Heart right ventricle (tissue), 16 donors: ENCODE measurements at regions not wholly inside any gene's neighbourhood (a gene's known extent, or its start where the extent isn't known, plus 50 kb on each side); places are given as distances from the start of the nearest gene placed in this dataset.

ENCODE experiments used
- ATAC-seq, 8 donors: fragments of 200-7000 bp; cut with Tn5 transposase; one replicate each; pipeline ENCODE4 v1.9.1; 2020; ENCODE audit warnings: mild to moderate bottlenecking in 8 of 8, moderate library complexity in 8 of 8, moderate number of reproducible peaks in 1 of 8
- DNase-seq, 2 donors: peaks; one replicate each; pipeline ENCODE4 v3.0.0-alpha.2; 2020
- H3K27ac ChIP-seq, 10 donors: fragments of 200-600 bp; sonication (generic) in 2 of 10; one replicate each; pipeline versions ENCODE4 v1.5.0 to v1.8.0; 2020 to 2022; ENCODE audit warnings: mild to moderate bottlenecking in 3 of 10
- H3K27me3 ChIP-seq, 7 donors: fragments of 200-600 bp; one replicate each; pipeline ENCODE4 v1.8.0; 2021 to 2022; ENCODE audit warnings: mild to moderate bottlenecking in 2 of 7
- H3K36me3 ChIP-seq, 9 donors: fragments of 200-600 bp; sonication (generic) in 1 of 9; one replicate each; pipeline versions ENCODE4 v1.5.0 to v1.8.0; 2020 to 2022; ENCODE audit warnings: mild to moderate bottlenecking in 2 of 9
- H3K4me1 ChIP-seq, 9 donors: fragments of 200-600 bp; sonication (generic) in 1 of 9; one replicate each; pipeline versions ENCODE4 v1.5.0 to v1.8.0; 2020 to 2022; ENCODE audit warnings: mild to moderate bottlenecking in 4 of 9
- H3K4me3 ChIP-seq, 10 donors: fragments of 200-600 bp; sonication (generic) in 2 of 10; one replicate each; pipeline versions ENCODE4 v1.5.0 to v1.8.0; 2020 to 2022; ENCODE audit warnings: mild to moderate bottlenecking in 7 of 10, moderate library complexity in 2 of 10
- H3K9me3 ChIP-seq, 11 donors: fragments of 200-600 bp in 10 of 11; sonication (generic) in 2 of 11; one replicate each; pipeline versions ENCODE4 v1.5.0 to v1.8.0; 2013 to 2022; ENCODE audit warnings: mild to moderate bottlenecking in 2 of 11, control low read depth in 1 of 11, moderate library complexity in 1 of 11
- WGBS, 2 donors: extraction: QIAGEN DNeasy Blood & Tissue Kit; methylation state at CpG; one replicate each; pipeline ENCODE4 v1.1.7; 2013; ENCODE audit warnings: inconsistent platforms in 1 of 2; 5-methylcytosine and 5-hydroxymethylcytosine counted together
- intact Hi-C, 10 donors: fragments of 100-400 bp; cut with DNase I; formaldehyde crosslinking; loops; one replicate each; pipeline versions ENCODE4 v1.11.1 to v1.14.2; 2022
- TF ChIP-seq, protein P1 (sequence below), 9 donors: fragments of 200-600 bp; sonication (generic) in 2 of 9; IDR thresholded peaks; one replicate each; pipeline versions ENCODE4 v1.5.0 to v1.8.0; 2021 to 2022; ENCODE audit warnings: antibody characterized with exemption in 9 of 9, mild to moderate bottlenecking in 5 of 9, moderate library complexity in 1 of 9
- donor health status: Arrhythmogenic right ventricular cardiomyopathy.
- donor health status: ischemic (EF 13 %, LVEDD 7.1; RV severe dilation, severe dysfunction).
- donor health status: healthy with polysubstance abuse.
- donor health status: DM: no; HTN: yes; CAD: no.
- donor health status: DM: no; HTN: no; CAD: no.
- donor health status: ischemic (EF 25% LVEDD 6.9; RV normal size, moderate dysfunction).
- donor health status: ischemic (EF 25% LVEDD 5.7; RV mildly dilated, moderate dysfunction).
- donor health status: healthy.
- donor health status: DM: yes; HTN: yes; CAD: no.
- donor health status: Ischemic cardiomyopathy.
- donor health status: ischemic (EF 35%, LVEDD 5.7; RV mildly dilated, moderate dysfunction).
- donor health status: nonischemic (EF 11% LVEDD 7.7; RV severe dilation, severe dysfunction).
- donor health status: DM: yes; HTN: yes; CAD: no.
- donor health status: PGD.
- donor health status: ischemic (EF 29% LVEDD 5.4; RV normal size, mild dysfunction).
- donor health status: nonischemic (EF 23%, LVEDD 6.1; RV moderate dilation, normal function).

DNA sequence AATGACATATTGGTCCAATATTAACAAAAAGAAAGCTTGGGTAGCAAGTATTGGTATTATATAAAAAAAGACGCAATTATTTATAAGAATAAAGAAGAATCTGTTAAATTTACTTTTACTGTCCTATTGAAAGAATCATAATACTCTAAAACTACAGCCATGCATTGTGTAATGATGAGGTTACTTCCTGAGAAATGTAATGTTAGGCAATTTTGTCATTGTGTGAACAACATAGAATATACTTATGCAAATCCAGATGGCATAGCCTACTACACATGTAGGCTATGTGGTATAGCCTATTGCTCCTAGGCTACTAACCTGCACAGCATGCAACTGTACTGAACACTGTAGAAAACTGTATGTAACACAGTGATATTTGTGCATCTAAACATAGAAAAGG is 121.2 kb upstream of the PTGFR start:
- 93 to 100% methylated on average over 1 of the region's 1 CpG for WGBS, 2 donors
- DNase-seq, result no peak
- TF ChIP-seq, protein P1, sequence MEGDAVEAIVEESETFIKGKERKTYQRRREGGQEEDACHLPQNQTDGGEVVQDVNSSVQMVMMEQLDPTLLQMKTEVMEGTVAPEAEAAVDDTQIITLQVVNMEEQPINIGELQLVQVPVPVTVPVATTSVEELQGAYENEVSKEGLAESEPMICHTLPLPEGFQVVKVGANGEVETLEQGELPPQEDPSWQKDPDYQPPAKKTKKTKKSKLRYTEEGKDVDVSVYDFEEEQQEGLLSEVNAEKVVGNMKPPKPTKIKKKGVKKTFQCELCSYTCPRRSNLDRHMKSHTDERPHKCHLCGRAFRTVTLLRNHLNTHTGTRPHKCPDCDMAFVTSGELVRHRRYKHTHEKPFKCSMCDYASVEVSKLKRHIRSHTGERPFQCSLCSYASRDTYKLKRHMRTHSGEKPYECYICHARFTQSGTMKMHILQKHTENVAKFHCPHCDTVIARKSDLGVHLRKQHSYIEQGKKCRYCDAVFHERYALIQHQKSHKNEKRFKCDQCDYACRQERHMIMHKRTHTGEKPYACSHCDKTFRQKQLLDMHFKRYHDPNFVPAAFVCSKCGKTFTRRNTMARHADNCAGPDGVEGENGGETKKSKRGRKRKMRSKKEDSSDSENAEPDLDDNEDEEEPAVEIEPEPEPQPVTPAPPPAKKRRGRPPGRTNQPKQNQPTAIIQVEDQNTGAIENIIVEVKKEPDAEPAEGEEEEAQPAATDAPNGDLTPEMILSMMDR (IDR thresholded peaks at IDR 0.05), result no peak
- intact Hi-C loops, result no loop called here
- H3K4me1 ChIP-seq, result no peaks in the 10 kb centered on the region
- no peaks in the 10 kb centered on the region for H3K9me3 ChIP-seq
- H3K27me3 ChIP-seq, result no peaks in the 10 kb centered on the region
- H3K4me3 ChIP-seq, result no peak overlapping the region
- no peaks in the 10 kb centered on the region for H3K36me3 ChIP-seq
- H3K27ac ChIP-seq, result no peak overlapping the region
- no peak for ATAC-seq

DNA sequence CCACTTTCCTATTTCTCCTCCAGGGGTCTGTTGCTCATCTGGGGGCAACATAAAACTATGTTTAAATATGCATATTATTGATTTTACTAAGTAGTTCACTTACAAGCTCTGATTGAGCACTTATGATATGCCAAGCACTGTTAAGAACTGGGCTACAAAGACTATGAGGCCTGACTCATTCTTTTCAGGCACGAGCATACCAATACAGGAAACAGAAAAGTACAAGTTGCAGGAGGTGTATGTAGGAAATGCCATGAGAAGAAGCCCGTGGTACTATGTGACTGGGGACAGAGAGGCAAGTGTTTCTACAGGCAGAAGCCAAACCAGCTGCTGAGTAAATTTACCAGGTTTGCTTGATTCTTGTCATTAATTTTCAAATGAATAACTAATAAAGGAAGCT is 120.4 kb upstream of the PTGFR start:
- no peak for DNase-seq
- Histone ChIP-seq H3K27me3 (no peaks in the 10 kb centered on the region), H3K4me3 (no peak overlapping the region), H3K4me1 (no peaks in the 10 kb centered on the region), H3K27ac (no peak overlapping the region), H3K36me3 (no peaks in the 10 kb centered on the region), H3K9me3 (no peaks in the 10 kb centered on the region)
- intact Hi-C loops, result no loop called here
- WGBS, 2 donors, result 47 to 54% methylated on average over 2 of the region's 2 CpGs
- TF ChIP-seq, protein P1 (IDR thresholded peaks at IDR 0.05), result no peak
- ATAC-seq, result no peak

DNA sequence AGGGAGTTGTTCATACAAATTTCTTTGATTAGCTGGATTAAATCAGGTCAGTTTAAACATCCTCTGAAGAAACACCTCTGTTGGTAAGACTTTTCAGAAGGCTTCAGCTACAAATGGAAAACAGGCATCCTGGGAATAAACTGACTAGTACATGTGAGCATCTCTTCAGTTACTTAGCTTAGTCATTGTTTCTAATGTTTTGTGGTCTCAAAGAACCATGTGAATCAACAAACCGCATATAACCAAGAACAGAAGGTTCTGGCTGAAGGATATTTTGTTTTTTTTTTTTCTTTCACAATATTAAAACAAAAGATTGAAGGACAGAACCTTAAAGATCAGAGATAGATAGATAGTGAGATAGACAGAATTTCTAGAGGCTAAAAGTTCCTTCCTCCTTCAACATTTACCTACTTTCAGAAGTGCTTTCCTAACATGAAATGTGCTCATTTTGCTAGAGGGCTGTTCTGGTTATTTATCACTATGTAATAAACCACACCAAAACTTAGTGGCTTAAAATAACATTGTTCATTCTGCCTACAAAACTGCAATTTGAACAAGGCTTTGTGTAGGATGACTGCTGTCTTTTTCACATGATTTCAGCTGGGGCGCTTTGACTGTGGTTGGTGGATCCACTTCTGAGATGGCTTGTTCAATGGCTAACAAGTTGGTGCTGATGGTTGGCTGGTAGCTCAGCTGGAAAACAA is 119.8 kb upstream of the PTGFR start:
- WGBS, 2 donors, result 81 to 88% methylated on average over 2 of the region's 2 CpGs
- Histone ChIP-seq H3K27me3 (no peaks in the 10 kb centered on the region), H3K9me3 (no peaks in the 10 kb centered on the region), H3K27ac (no peak overlapping the region), H3K4me3 (no peak overlapping the region), H3K4me1 (no peaks in the 10 kb centered on the region), H3K36me3 (no peaks in the 10 kb centered on the region)
- DNase-seq (no peak), ATAC-seq (no peak)
- TF ChIP-seq, protein P1 (IDR thresholded peaks at IDR 0.05), result no peak
- intact Hi-C loops, result no loop called here

DNA sequence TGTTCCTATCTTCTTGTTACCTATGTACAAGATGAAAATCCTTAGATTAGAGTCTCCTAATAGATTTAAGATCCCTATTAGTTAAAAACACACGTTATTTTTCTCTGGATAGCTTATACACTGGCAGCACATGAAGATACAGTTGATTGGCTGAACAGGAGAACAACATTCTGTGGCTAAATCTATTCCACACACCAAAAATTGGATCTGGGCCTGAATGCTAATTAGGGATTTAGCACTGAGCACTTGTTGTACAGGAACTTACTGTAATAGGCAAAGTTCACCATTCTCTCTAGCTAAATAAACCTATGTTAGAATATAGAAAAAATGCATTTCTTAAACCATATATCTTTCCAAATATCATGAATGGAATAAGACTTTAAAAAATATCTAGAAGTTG is 117.1 kb upstream of the PTGFR start:
- H3K27ac ChIP-seq, result no peak overlapping the region
- 49 to 56% methylated on average over 1 of the region's 1 CpG for WGBS, 2 donors
- H3K9me3 ChIP-seq, result no peaks in the 10 kb centered on the region
- intact Hi-C loops, result no loop called here
- no peak for ATAC-seq
- TF ChIP-seq, protein P1 (IDR thresholded peaks at IDR 0.05), result no peak
- no peaks in the 10 kb centered on the region for H3K27me3 ChIP-seq
- no peak for DNase-seq
- no peaks in the 10 kb centered on the region for H3K36me3 ChIP-seq
- no peaks in the 10 kb centered on the region for H3K4me1 ChIP-seq
- no peak overlapping the region for H3K4me3 ChIP-seq
